ENCODE measurements at regions not wholly inside any gene's neighbourhood (a gene's known extent, or its start where the extent isn't known, plus 50 kb on each side); places are given as distances from the start of the nearest gene placed in this dataset.

GRCh38 chr5:77156379-77156778, 54.1 kb upstream of the PDE8B start:
- TF ChIP-seq EZH2 (IDR thresholded peaks at IDR 0.05; ENCODE audit: low read length, missing control alignments) (no peak), CTCF (conservative IDR thresholded peaks at IDR 0.05 in 1 of 2, IDR thresholded peaks at IDR 0.05 in 1 of 2; ENCODE audit: low read depth in 1 of 2, low read length in 2 of 2) (no peak)
